Ovary (tissue), 7 donors: ENCODE measurements at regions not wholly inside any gene's neighbourhood (a gene's known extent, or its start where the extent isn't known, plus 50 kb on each side); places are given as distances from the start of the nearest gene placed in this dataset.

Source experiments
- DNase-seq, 5 donors: peaks; one replicate each; pipeline ENCODE4 v3.0.0-alpha.2; 2019 to 2020
- H3K27ac ChIP-seq, 2 donors: fragments of 200-600 bp; one replicate each; pipeline versions ENCODE4 v1.5.1 to v1.8.0; 2019 to 2022
- H3K27me3 ChIP-seq: fragments of 200-600 bp; one replicate; pipeline ENCODE4 v1.8.0; 2022
- H3K36me3 ChIP-seq: fragments of 200-600 bp; sonication (generic); one replicate; pipeline ENCODE4 v1.5.1; 2019
- H3K4me1 ChIP-seq: one replicate; pipeline ENCODE4 v1.8.1; 2013; ENCODE audit warnings: mild to moderate bottlenecking, moderate library complexity; ENCODE audit not compliant: insufficient read depth
- H3K4me3 ChIP-seq: fragments of 200-600 bp; sonication (generic); one replicate; pipeline ENCODE4 v1.5.1; 2017
- H3K9me3 ChIP-seq, 2 donors: fragments of 200-600 bp in 1 of 2; sonication (generic) in 1 of 2; one replicate each; pipeline versions ENCODE4 v1.5.1 to v1.8.1; 2013 to 2019; ENCODE audit warnings: mild to moderate bottlenecking in 1 of 2, moderate library complexity in 1 of 2
- CTCF ChIP-seq, 3 donors: fragments of 450-650 bp in 2 of 3; fragments of 200-600 bp in 1 of 3; IDR thresholded peaks; one replicate each; pipeline versions ENCODE4 v1.5.1 to v1.8.0; 2016 to 2022; ENCODE audit warnings: antibody characterized with exemption in 3 of 3, mild to moderate bottlenecking in 1 of 3
- EP300 ChIP-seq: sonication (generic); formaldehyde crosslinking; IDR thresholded peaks from one replicate; pipeline ENCODE4 v1.6.1; 2017; ENCODE audit warnings: antibody characterized with exemption
- POLR2A ChIP-seq: fragments of 450-650 bp; IDR thresholded peaks from one replicate; pipeline ENCODE4 v1.6.1; 2017; ENCODE audit warnings: antibody characterized with exemption, mild to moderate bottlenecking, moderate library complexity
- WGBS, 3 donors: extraction: QIAGEN DNeasy Blood & Tissue Kit in 1 of 3; methylation state at CpG; one replicate each; pipeline versions ENCODE4 v1.1.5 to v1.1.7; 2013 to 2017; 5-methylcytosine and 5-hydroxymethylcytosine counted together
- intact Hi-C, 4 donors: fragments of 100-400 bp; cut with DNase I; formaldehyde crosslinking; loops; one replicate each; pipeline versions ENCODE4 v1.11.0 to v1.15.1; 2022 to 2023
- donor health status: DM: no; HTN: no; CAD: no; lungs with moderate emphysema.
- donor health status: DM: no; HTN: no; CAD: no.
- donor health status: Bipolar disorder and iron deficiency.
- donor health status: DM: no; HTN: no; CAD: no.
- donor health status: DM: yes; HTN: yes; CAD: no.

GRCh38 chr16:86100205-86101136 lies 201.5 kb downstream of the IRF8 start:
- Histone ChIP-seq H3K27me3 (no peaks in the 10 kb centered on the region), H3K27ac (no peak overlapping the region), H3K4me1 (no peaks in the 10 kb centered on the region), H3K9me3 (no peaks in the 10 kb centered on the region), H3K36me3 (no peaks in the 10 kb centered on the region), H3K4me3 (no peak overlapping the region)
- WGBS, 3 donors: 25 to 29% (median 27%) methylated on average over 11 of the region's 11 CpGs
- no peak for DNase-seq
- no peak for TF ChIP-seq POLR2A
- no peak for TF ChIP-seq CTCF (IDR thresholded peaks at IDR 0.05)
- TF ChIP-seq EP300: no peak
- intact Hi-C loops: no loop called here

GRCh38 chr16:86101137-86101896 lies 202.4 kb downstream of the IRF8 start:
- TF ChIP-seq EP300: no peak
- no peak for TF ChIP-seq CTCF (IDR thresholded peaks at IDR 0.05)
- no peak for TF ChIP-seq POLR2A
- Histone ChIP-seq H3K36me3 (no peaks in the 10 kb centered on the region), H3K4me3 (no peak overlapping the region), H3K27me3 (no peaks in the 10 kb centered on the region), H3K9me3 (no peaks in the 10 kb centered on the region), H3K4me1 (no peaks in the 10 kb centered on the region), H3K27ac (no peak overlapping the region)
- DNase-seq: no peak
- intact Hi-C loops: no loop called here
- WGBS, 3 donors: 28 to 42% (median 30%) methylated on average over 18 to 20 of the region's 20 CpGs

- Histone ChIP-seq H3K27me3 (no peaks in the 10 kb centered on the region), H3K4me3 (no peak overlapping the region), H3K9me3 (no peaks in the 10 kb centered on the region), H3K36me3 (no peaks in the 10 kb centered on the region), H3K27ac (no peak overlapping the region), H3K4me1 (no peaks in the 10 kb centered on the region)
- TF ChIP-seq EP300 (no peak), CTCF (IDR thresholded peaks at IDR 0.05) (no peak), POLR2A (no peak)
- whole genome bisulfite sequencing, 3 donors: 59 to 71% (median 65%) methylated on average over 8 of the region's 8 CpGs
- intact Hi-C loops: no loop called here
- DNase-seq: no peak
Observed at GRCh38 chr16:86101897-86102157, 202.9 kb downstream of the IRF8 start.

- 87 to 92% (median 88%) methylated on average over 3 of the region's 3 CpGs for WGBS, 3 donors
Observed at GRCh38 chr16:86103320-86103719, 204.4 kb downstream of the IRF8 start.

More at GRCh38 chr16:86103320-86103719, 204.4 kb downstream of the IRF8 start:
- no peak for DNase-seq
- Histone ChIP-seq H3K27ac (no peak overlapping the region), H3K4me3 (no peak overlapping the region), H3K9me3 (no peaks in the 10 kb centered on the region), H3K27me3 (no peaks in the 10 kb centered on the region), H3K4me1 (no peaks in the 10 kb centered on the region), H3K36me3 (no peaks in the 10 kb centered on the region)
- TF ChIP-seq EP300 (no peak), POLR2A (no peak), CTCF (IDR thresholded peaks at IDR 0.05) (no peak)
- intact Hi-C loops: no loop called here
